Smooth muscle cell (in vitro differentiated cells): ENCODE measurements at regions not wholly inside any gene's neighbourhood (a gene's known extent, or its start where the extent isn't known, plus 50 kb on each side); places are given as distances from the start of the nearest gene placed in this dataset.
"Not testable (repeated sequence)": the region's sequence is repeated elsewhere in the genome, so short reads cannot be mapped to it uniquely, and the experiment has no call there.

Experiments used
- DNase-seq: peaks from one replicate; lab custom pipeline; 2025; ENCODE audit not compliant: unreplicated experiment; lab: John Stamatoyannopoulos, UW
- H2AFZ ChIP-seq: fragments of 200-600 bp; sonication (generic); 2 replicates; pipeline ENCODE4 v1.6.0; 2016; ENCODE audit warnings: antibody characterized with exemption, low read depth, mild to moderate bottlenecking
- H3F3A ChIP-seq: fragments of 200-600 bp; sonication (generic); 2 replicates; pipeline ENCODE4 v1.6.0; 2017; ENCODE audit warnings: antibody characterized with exemption, low read depth
- H3K27ac ChIP-seq: fragments of 200-600 bp; sonication (generic); 2 replicates; pipeline ENCODE4 v1.5.1; 2016; ENCODE audit warnings: low read depth, mild to moderate bottlenecking
- H3K27me3 ChIP-seq: fragments of 200-600 bp; sonication (generic); 2 replicates; pipeline ENCODE4 v1.6.1; 2016; ENCODE audit warnings: low read depth, mild to moderate bottlenecking
- H3K36me3 ChIP-seq: fragments of 200-600 bp; sonication (generic); 2 replicates; pipeline ENCODE4 v1.5.1; 2016; ENCODE audit warnings: low read depth
- H3K4me1 ChIP-seq: fragments of 200-600 bp; sonication (generic); 2 replicates; pipeline ENCODE4 v1.5.1; 2016; ENCODE audit warnings: low read depth
- H3K4me2 ChIP-seq: fragments of 200-600 bp; sonication (generic); 2 replicates; pipeline ENCODE4 v1.6.0; 2016; ENCODE audit warnings: mild to moderate bottlenecking
- H3K4me3 ChIP-seq: fragments of 200-600 bp; sonication (generic); 2 replicates; pipeline ENCODE4 v1.5.1; 2016; ENCODE audit warnings: mild to moderate bottlenecking
- H3K79me2 ChIP-seq: fragments of 200-600 bp; sonication (generic); 2 replicates; pipeline ENCODE4 v1.6.0; 2016; ENCODE audit warnings: low read depth, mild to moderate bottlenecking
- H3K9ac ChIP-seq: fragments of 200-600 bp; sonication (generic); 2 replicates; pipeline ENCODE4 v1.6.0; 2016; ENCODE audit warnings: low read depth
- H3K9me3 ChIP-seq: fragments of 200-600 bp; sonication (generic); replicated peaks from 2 replicates; pipeline ENCODE4 v1.5.1; 2016; ENCODE audit warnings: low read depth
- H4K20me1 ChIP-seq: fragments of 200-600 bp; sonication (generic); 2 replicates; pipeline ENCODE4 v1.6.0; 2016; ENCODE audit warnings: low read depth
- CTCF ChIP-seq: fragments of 200-600 bp; sonication (generic); IDR thresholded peaks from 2 replicates; pipeline ENCODE4 v1.5.1; 2017; ENCODE audit warnings: borderline replicate concordance, mild to moderate bottlenecking, antibody characterized with exemption; ENCODE audit not compliant: insufficient read depth, poor library complexity, severe bottlenecking
- WGBS: methylation state at CpG from one replicate; pipeline ENCODE4 v1.1.7; 2016; ENCODE audit warnings: low lambda C conversion rate; 5-methylcytosine and 5-hydroxymethylcytosine counted together

GRCh38 chr1:182227864-182228547, 163.6 kb downstream of the GLUL start:
- Histone ChIP-seq H3K9me3 (no peaks in the 10 kb centered on the region), H3K4me2 (no peak overlapping the region), H3K79me2 (no peaks in the 10 kb centered on the region), H3K27ac (no peak overlapping the region), H3F3A (no peaks in the 10 kb centered on the region), H3K4me1 (peaks cover 15% of the 10 kb centered on the region), H2AFZ (no peak overlapping the region), H3K36me3 (no peaks in the 10 kb centered on the region), H3K4me3 (no peak overlapping the region), H3K9ac (no peak overlapping the region), H3K27me3 (no peaks in the 10 kb centered on the region), H4K20me1 (no peaks in the 10 kb centered on the region)
- WGBS: 90% methylated on average over 4 of the region's 4 CpGs
- DNase-seq: no peak
- no peak for TF ChIP-seq CTCF

GRCh38 chr1:182226618-182227017, 165.0 kb downstream of the GLUL start:
- H4K20me1 ChIP-seq: no peaks in the 10 kb centered on the region
- no peaks in the 10 kb centered on the region for H3F3A ChIP-seq
- no peak overlapping the region for H3K9ac ChIP-seq
- H3K79me2 ChIP-seq: no peaks in the 10 kb centered on the region
- no peak overlapping the region for H3K27ac ChIP-seq
- H3K4me3 ChIP-seq: no peak overlapping the region
- H3K4me1 ChIP-seq: peaks cover 15% of the 10 kb centered on the region
- H3K36me3 ChIP-seq: no peaks in the 10 kb centered on the region
- no peaks in the 10 kb centered on the region for H3K27me3 ChIP-seq
- DNase-seq: no peak
- no peak overlapping the region for H3K4me2 ChIP-seq
- peaks cover 6% of the 10 kb centered on the region for H3K9me3 ChIP-seq
- 100% methylated on average over 2 of the region's 2 CpGs for WGBS
- no peak overlapping the region for H2AFZ ChIP-seq
- no peak for TF ChIP-seq CTCF

- H3K9ac ChIP-seq, H3K36me3 ChIP-seq, H3K27ac ChIP-seq, H3K27me3 ChIP-seq, H3K4me3 ChIP-seq, H3K4me2 ChIP-seq, H3K79me2 ChIP-seq, H3F3A ChIP-seq, H2AFZ ChIP-seq, H4K20me1 ChIP-seq, H3K9me3 ChIP-seq, DNase-seq: not testable (repeated sequence)
- 25% methylated on average over 3 of the region's 3 CpGs for WGBS
- peaks cover 11% of the 10 kb centered on the region for H3K4me1 ChIP-seq
Measured at GRCh38 chr1:182225755-182226154, 164.2 kb upstream of the ZNF648 start.

- H3K9ac ChIP-seq, H3K79me2 ChIP-seq, H3K9me3 ChIP-seq, H3K27me3 ChIP-seq, H3K27ac ChIP-seq, H2AFZ ChIP-seq, H3K4me2 ChIP-seq, H3K4me3 ChIP-seq, H4K20me1 ChIP-seq, H3F3A ChIP-seq, H3K4me1 ChIP-seq, DNase-seq, H3K36me3 ChIP-seq: not testable (repeated sequence)
- WGBS: 82% methylated on average over 2 of the region's 2 CpGs
Measured at GRCh38 chr1:182221990-182222389, 160.5 kb upstream of the ZNF648 start.

- not testable (repeated sequence) for DNase-seq, H3F3A ChIP-seq, H3K27me3 ChIP-seq, H3K4me2 ChIP-seq, H3K36me3 ChIP-seq, H3K9me3 ChIP-seq, H3K27ac ChIP-seq, H4K20me1 ChIP-seq, H3K4me3 ChIP-seq, H3K79me2 ChIP-seq, H3K9ac ChIP-seq, H3K4me1 ChIP-seq, H2AFZ ChIP-seq
- WGBS: 95% methylated on average over 1 of the region's 1 CpG
Measured at GRCh38 chr1:182221367-182221766, 159.9 kb upstream of the ZNF648 start.
